Liver (tissue), 8 donors: ENCODE measurements at regions not wholly inside any gene's neighbourhood (a gene's known extent, or its start where the extent isn't known, plus 50 kb on each side); places are given as distances from the start of the nearest gene placed in this dataset.

ENCODE experiments used
- DNase-seq: peaks from one replicate; pipeline ENCODE4 v3.0.0-alpha.2; 2017; ENCODE audit warnings: low spot score
- H3K27ac ChIP-seq, 2 donors: one replicate each; pipeline ENCODE4 v1.7.0; 2013; ENCODE audit warnings: inconsistent platforms in 2 of 2, low read length in 2 of 2, control low read depth in 1 of 2, low read depth in 1 of 2, mild to moderate bottlenecking in 1 of 2
- H3K27me3 ChIP-seq, 4 donors: one replicate each; pipeline versions ENCODE4 v1.6.1 to v1.7.0; 2013; ENCODE audit warnings: low read length in 3 of 4, inconsistent platforms in 1 of 4, mild to moderate bottlenecking in 1 of 4, moderate library complexity in 1 of 4; ENCODE audit not compliant: control insufficient read depth in 4 of 4, insufficient read depth in 4 of 4
- H3K36me3 ChIP-seq, 4 donors: one replicate each; pipeline versions ENCODE4 v1.6.1 to v1.7.0; 2013; ENCODE audit warnings: low read length in 3 of 4, mild to moderate bottlenecking in 3 of 4, low read depth in 1 of 4, moderate library complexity in 1 of 4; ENCODE audit not compliant: control insufficient read depth in 4 of 4, insufficient read depth in 3 of 4
- H3K4me1 ChIP-seq, 4 donors: one replicate each; pipeline versions ENCODE4 v1.6.1 to v1.7.0; 2013; ENCODE audit warnings: low read length in 3 of 4, mild to moderate bottlenecking in 3 of 4, moderate library complexity in 1 of 4; ENCODE audit not compliant: control insufficient read depth in 4 of 4, insufficient read depth in 4 of 4
- H3K4me3 ChIP-seq, 3 donors: one replicate each; pipeline versions ENCODE4 v1.6.1 to v1.7.0; 2013; ENCODE audit warnings: low read length in 3 of 3, control low read depth in 1 of 3, low read depth in 1 of 3, mild to moderate bottlenecking in 1 of 3
- H3K9ac ChIP-seq, 2 donors: one replicate each; pipeline ENCODE4 v1.7.0; 2013; ENCODE audit warnings: low read length in 2 of 2, mild to moderate bottlenecking in 2 of 2, moderate library complexity in 2 of 2, control low read depth in 1 of 2, low read depth in 1 of 2
- H3K9me3 ChIP-seq, 4 donors: one replicate each; pipeline versions ENCODE4 v1.6.1 to v1.7.0; 2013; ENCODE audit warnings: low read length in 3 of 4; ENCODE audit not compliant: control insufficient read depth in 4 of 4
- ATF3 ChIP-seq: IDR thresholded peaks from 2 replicates; pipeline ENCODE4 v1.6.1; 2016; ENCODE audit warnings: antibody characterized with exemption
- EGR1 ChIP-seq, 2 donors: IDR thresholded peaks; 2 replicates each; pipeline ENCODE4 v1.6.1; 2016 to 2018; ENCODE audit warnings: antibody characterized with exemption in 2 of 2, low read depth in 2 of 2
- FOXA1 ChIP-seq: IDR thresholded peaks from 2 replicates; pipeline ENCODE4 v1.6.1; 2016; ENCODE audit warnings: antibody characterized with exemption
- FOXA2 ChIP-seq: IDR thresholded peaks from 2 replicates; pipeline ENCODE4 v1.6.1; 2016; ENCODE audit warnings: antibody characterized with exemption
- HNF4A ChIP-seq, 2 donors: conservative IDR thresholded peaks; 2 replicates each; pipeline ENCODE4 v1.6.1; 2016; ENCODE audit warnings: antibody characterized with exemption in 2 of 2, mild to moderate bottlenecking in 2 of 2
- JUND ChIP-seq, 2 donors: IDR thresholded peaks; 2 replicates each; pipeline ENCODE4 v1.6.1; 2016; ENCODE audit warnings: antibody characterized with exemption in 2 of 2
- MAX ChIP-seq: IDR thresholded peaks from 2 replicates; pipeline ENCODE4 v1.6.1; 2016; ENCODE audit warnings: antibody characterized with exemption
- RAD21 ChIP-seq, 2 donors: IDR thresholded peaks; 2 replicates each; pipeline ENCODE4 v1.6.1; 2016; ENCODE audit warnings: antibody characterized with exemption in 2 of 2, mild to moderate bottlenecking in 2 of 2
- SP1 ChIP-seq: IDR thresholded peaks from 2 replicates; pipeline ENCODE4 v1.6.1; 2018; ENCODE audit warnings: antibody characterized with exemption, mild to moderate bottlenecking
- YY1 ChIP-seq: IDR thresholded peaks from 2 replicates; pipeline ENCODE4 v1.6.1; 2016; ENCODE audit warnings: antibody characterized with exemption, mild to moderate bottlenecking
- ZBTB33 ChIP-seq: IDR thresholded peaks from 2 replicates; pipeline ENCODE4 v1.6.1; 2016; ENCODE audit warnings: antibody characterized with exemption
- WGBS: extraction: QIAGEN DNeasy Blood & Tissue Kit; methylation state at CpG from one replicate; pipeline ENCODE4 v1.1.7; 2013; 5-methylcytosine and 5-hydroxymethylcytosine counted together
- TF ChIP-seq, protein P1 (sequence below): IDR thresholded peaks from 2 replicates; pipeline ENCODE4 v1.6.1; 2016; ENCODE audit warnings: antibody characterized with exemption, mild to moderate bottlenecking
- TF ChIP-seq, protein P2 (sequence below): fragments of 150-350 bp; IDR thresholded peaks from 2 replicates; pipeline ENCODE4 v1.5.1; 2017; ENCODE audit warnings: improper control_type of control experiment, low read depth, low read length; ENCODE audit not compliant: missing input control
- donor health status: healthy.
- donor health status: healthy.
- donor health status: healthy.
- donor health status: healthy.
- donor health status: healthy.

- H3K27ac ChIP-seq: no peak overlapping the region
- TF ChIP-seq MAX (no peak), ZBTB33 (no peak), FOXA1 (no peak)
- no peak overlapping the region for H3K4me3 ChIP-seq
- H3K36me3 ChIP-seq: no peaks in the 10 kb centered on the region
- no peaks in the 10 kb centered on the region for H3K9me3 ChIP-seq
- WGBS: 75% methylated on average over 7 of the region's 7 CpGs
- no peak overlapping the region for H3K9ac ChIP-seq
- DNase-seq: no peak
- no peaks in the 10 kb centered on the region for H3K4me1 ChIP-seq
- peaks cover 0 to 5% (median 0%) of the 10 kb centered on the region in 4 donors for H3K27me3 ChIP-seq
These were observed 196.2 kb downstream of the KLF6 start for GRCh38 chr10:3588816-3589215.

GRCh38 chr10:3588346-3588745 lies 196.7 kb downstream of the KLF6 start:
- whole genome bisulfite sequencing: 72% methylated on average over 7 of the region's 7 CpGs
- H3K9ac ChIP-seq: no peak overlapping the region
- H3K36me3 ChIP-seq: no peaks in the 10 kb centered on the region
- no peak overlapping the region for H3K27ac ChIP-seq
- H3K4me3 ChIP-seq: no peak overlapping the region
- TF ChIP-seq, protein P1, sequence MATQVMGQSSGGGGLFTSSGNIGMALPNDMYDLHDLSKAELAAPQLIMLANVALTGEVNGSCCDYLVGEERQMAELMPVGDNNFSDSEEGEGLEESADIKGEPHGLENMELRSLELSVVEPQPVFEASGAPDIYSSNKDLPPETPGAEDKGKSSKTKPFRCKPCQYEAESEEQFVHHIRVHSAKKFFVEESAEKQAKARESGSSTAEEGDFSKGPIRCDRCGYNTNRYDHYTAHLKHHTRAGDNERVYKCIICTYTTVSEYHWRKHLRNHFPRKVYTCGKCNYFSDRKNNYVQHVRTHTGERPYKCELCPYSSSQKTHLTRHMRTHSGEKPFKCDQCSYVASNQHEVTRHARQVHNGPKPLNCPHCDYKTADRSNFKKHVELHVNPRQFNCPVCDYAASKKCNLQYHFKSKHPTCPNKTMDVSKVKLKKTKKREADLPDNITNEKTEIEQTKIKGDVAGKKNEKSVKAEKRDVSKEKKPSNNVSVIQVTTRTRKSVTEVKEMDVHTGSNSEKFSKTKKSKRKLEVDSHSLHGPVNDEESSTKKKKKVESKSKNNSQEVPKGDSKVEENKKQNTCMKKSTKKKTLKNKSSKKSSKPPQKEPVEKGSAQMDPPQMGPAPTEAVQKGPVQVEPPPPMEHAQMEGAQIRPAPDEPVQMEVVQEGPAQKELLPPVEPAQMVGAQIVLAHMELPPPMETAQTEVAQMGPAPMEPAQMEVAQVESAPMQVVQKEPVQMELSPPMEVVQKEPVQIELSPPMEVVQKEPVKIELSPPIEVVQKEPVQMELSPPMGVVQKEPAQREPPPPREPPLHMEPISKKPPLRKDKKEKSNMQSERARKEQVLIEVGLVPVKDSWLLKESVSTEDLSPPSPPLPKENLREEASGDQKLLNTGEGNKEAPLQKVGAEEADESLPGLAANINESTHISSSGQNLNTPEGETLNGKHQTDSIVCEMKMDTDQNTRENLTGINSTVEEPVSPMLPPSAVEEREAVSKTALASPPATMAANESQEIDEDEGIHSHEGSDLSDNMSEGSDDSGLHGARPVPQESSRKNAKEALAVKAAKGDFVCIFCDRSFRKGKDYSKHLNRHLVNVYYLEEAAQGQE: no peak
- TF ChIP-seq HNF4A (conservative IDR thresholded peaks at IDR 0.05) (no peak), JUND (IDR thresholded peaks at IDR 0.05) (no peak), YY1 (no peak), FOXA1 (no peak), EGR1 (IDR thresholded peaks at IDR 0.05; ENCODE audit: low read depth in 2 of 2) (no peak), SP1 (no peak), RAD21 (IDR thresholded peaks at IDR 0.05) (no peak), ATF3 (no peak), ZBTB33 (no peak), FOXA2 (no peak)
- TF ChIP-seq, protein P2, sequence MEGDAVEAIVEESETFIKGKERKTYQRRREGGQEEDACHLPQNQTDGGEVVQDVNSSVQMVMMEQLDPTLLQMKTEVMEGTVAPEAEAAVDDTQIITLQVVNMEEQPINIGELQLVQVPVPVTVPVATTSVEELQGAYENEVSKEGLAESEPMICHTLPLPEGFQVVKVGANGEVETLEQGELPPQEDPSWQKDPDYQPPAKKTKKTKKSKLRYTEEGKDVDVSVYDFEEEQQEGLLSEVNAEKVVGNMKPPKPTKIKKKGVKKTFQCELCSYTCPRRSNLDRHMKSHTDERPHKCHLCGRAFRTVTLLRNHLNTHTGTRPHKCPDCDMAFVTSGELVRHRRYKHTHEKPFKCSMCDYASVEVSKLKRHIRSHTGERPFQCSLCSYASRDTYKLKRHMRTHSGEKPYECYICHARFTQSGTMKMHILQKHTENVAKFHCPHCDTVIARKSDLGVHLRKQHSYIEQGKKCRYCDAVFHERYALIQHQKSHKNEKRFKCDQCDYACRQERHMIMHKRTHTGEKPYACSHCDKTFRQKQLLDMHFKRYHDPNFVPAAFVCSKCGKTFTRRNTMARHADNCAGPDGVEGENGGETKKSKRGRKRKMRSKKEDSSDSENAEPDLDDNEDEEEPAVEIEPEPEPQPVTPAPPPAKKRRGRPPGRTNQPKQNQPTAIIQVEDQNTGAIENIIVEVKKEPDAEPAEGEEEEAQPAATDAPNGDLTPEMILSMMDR: no peak
- H3K9me3 ChIP-seq: no peaks in the 10 kb centered on the region
- DNase-seq: no peak
- peaks cover 0 to 5% (median 0%) of the 10 kb centered on the region in 4 donors for H3K27me3 ChIP-seq
- no peaks in the 10 kb centered on the region for H3K4me1 ChIP-seq
